Central memory CD8-positive, alpha-beta T cell (primary cell): ENCODE measurements at regions not wholly inside any gene's neighbourhood (a gene's known extent, or its start where the extent isn't known, plus 50 kb on each side); places are given as distances from the start of the nearest gene placed in this dataset.

Experiments
- ATAC-seq: fragments of 150-1000 bp; cut with Tn5 transposase; replicated peaks from 2 replicates; pipeline ENCODE4 v1.10.0; 2022; ENCODE audit warnings: mild to moderate bottlenecking, moderate FRiP score, moderate number of reproducible peaks; ENCODE audit not compliant: poor library complexity, severe bottlenecking; ENCODE audit errors: extremely low read depth
- DNase-seq, 2 donors: peaks; one replicate each; pipeline ENCODE4 v3.0.0; 2021; ENCODE audit warnings: low spot score in 2 of 2
- H3K27ac Mint-ChIP-seq: one replicate; pipeline ENCODE4 v1.8.0; 2022; ENCODE audit warnings: low read depth, mild to moderate bottlenecking, moderate library complexity, mixed read lengths
- H3K27me3 Mint-ChIP-seq: one replicate; pipeline ENCODE4 v1.8.0; 2022; ENCODE audit warnings: mixed read lengths
- H3K36me3 Mint-ChIP-seq: one replicate; pipeline ENCODE4 v1.8.0; 2022; ENCODE audit warnings: mild to moderate bottlenecking, moderate library complexity, mixed read lengths; ENCODE audit not compliant: insufficient read depth
- H3K4me1 Mint-ChIP-seq: one replicate; pipeline ENCODE4 v1.8.0; 2022; ENCODE audit warnings: mixed read lengths
- H3K4me3 Mint-ChIP-seq: one replicate; pipeline ENCODE4 v1.8.0; 2022; ENCODE audit warnings: mild to moderate bottlenecking, moderate library complexity, mixed read lengths
- H3K9me3 Mint-ChIP-seq: one replicate; pipeline ENCODE4 v1.8.0; 2022; ENCODE audit warnings: mixed read lengths

- Mint-ChIP-seq H3K9me3 (no peaks in the 10 kb centered on the region), H3K4me3 (no peak overlapping the region), H3K27me3 (peaks cover 52% of the 10 kb centered on the region), H3K4me1 (no peaks in the 10 kb centered on the region), H3K27ac (no peak overlapping the region), H3K36me3 (peaks cover 3% of the 10 kb centered on the region)
- no peak for DNase-seq
- ATAC-seq, result no peak
Measured at GRCh38 chr12:67200386-67200785, 68.8 kb upstream of the CAND1 start.

- Mint-ChIP-seq H3K4me3 (no peak overlapping the region), H3K27me3 (peaks cover 57% of the 10 kb centered on the region), H3K9me3 (no peaks in the 10 kb centered on the region), H3K4me1 (no peaks in the 10 kb centered on the region), H3K36me3 (peaks cover 3% of the 10 kb centered on the region), H3K27ac (no peak overlapping the region)
- DNase-seq, result no peak
- no peak for ATAC-seq
Measured at GRCh38 chr12:67202011-67202677, 67.0 kb upstream of the CAND1 start.

- H3K27me3 Mint-ChIP-seq, result peaks cover 54% of the 10 kb centered on the region
- H3K9me3 Mint-ChIP-seq, result no peaks in the 10 kb centered on the region
- no peak overlapping the region for H3K27ac Mint-ChIP-seq
- ATAC-seq, result no peak
- H3K36me3 Mint-ChIP-seq, result peaks cover 3% of the 10 kb centered on the region
- no peaks in the 10 kb centered on the region for H3K4me1 Mint-ChIP-seq
- DNase-seq, result no peak
- no peak overlapping the region for H3K4me3 Mint-ChIP-seq
Measured at GRCh38 chr12:67202678-67203012, 66.5 kb upstream of the CAND1 start.

- Mint-ChIP-seq H3K27ac (no peak overlapping the region), H3K36me3 (no peaks in the 10 kb centered on the region), H3K4me1 (no peaks in the 10 kb centered on the region), H3K27me3 (peaks cover 78% of the 10 kb centered on the region), H3K4me3 (no peak overlapping the region), H3K9me3 (no peaks in the 10 kb centered on the region)
- DNase-seq, result no peak
- no peak for ATAC-seq
Measured at GRCh38 chr12:67208281-67209067, 60.7 kb upstream of the CAND1 start.

- Mint-ChIP-seq H3K36me3 (no peaks in the 10 kb centered on the region), H3K27ac (no peak overlapping the region), H3K9me3 (no peaks in the 10 kb centered on the region), H3K4me1 (no peaks in the 10 kb centered on the region), H3K27me3 (peaks cover 72% of the 10 kb centered on the region), H3K4me3 (no peak overlapping the region)
- ATAC-seq, result no peak
- no peak for DNase-seq
Measured at GRCh38 chr12:67211029-67211428, 58.1 kb upstream of the CAND1 start.

GRCh38 chr12:67211494-67211893, 57.7 kb upstream of the CAND1 start:
- DNase-seq (no peak), ATAC-seq (no peak)
- no peaks in the 10 kb centered on the region for H3K4me1 Mint-ChIP-seq
- H3K4me3 Mint-ChIP-seq, result no peak overlapping the region
- H3K36me3 Mint-ChIP-seq, result no peaks in the 10 kb centered on the region
- no peaks in the 10 kb centered on the region for H3K9me3 Mint-ChIP-seq
- peaks cover 73% of the 10 kb centered on the region for H3K27me3 Mint-ChIP-seq
- no peak overlapping the region for H3K27ac Mint-ChIP-seq

GRCh38 chr12:67217647-67218046, 51.5 kb upstream of the CAND1 start:
- DNase-seq, result no peak
- H3K27me3 Mint-ChIP-seq, result peaks cover 43% of the 10 kb centered on the region

More at GRCh38 chr12:67217647-67218046, 51.5 kb upstream of the CAND1 start:
- Mint-ChIP-seq H3K4me1 (no peaks in the 10 kb centered on the region), H3K36me3 (no peaks in the 10 kb centered on the region), H3K27ac (no peak overlapping the region), H3K4me3 (no peak overlapping the region), H3K9me3 (no peaks in the 10 kb centered on the region)
- ATAC-seq, result no peak
